Activated T-helper 1 cell treated with Interleukin-2 at 50 U/mL for 16 hours (primary cell): ENCODE measurements at regions not wholly inside any gene's neighbourhood (a gene's known extent, or its start where the extent isn't known, plus 50 kb on each side); places are given as distances from the start of the nearest gene placed in this dataset.

ENCODE experiments used
- DNase-seq: peaks from one replicate; pipeline ENCODE4 v3.0.0-alpha.2; 2020; ENCODE audit warnings: low read depth

DNA sequence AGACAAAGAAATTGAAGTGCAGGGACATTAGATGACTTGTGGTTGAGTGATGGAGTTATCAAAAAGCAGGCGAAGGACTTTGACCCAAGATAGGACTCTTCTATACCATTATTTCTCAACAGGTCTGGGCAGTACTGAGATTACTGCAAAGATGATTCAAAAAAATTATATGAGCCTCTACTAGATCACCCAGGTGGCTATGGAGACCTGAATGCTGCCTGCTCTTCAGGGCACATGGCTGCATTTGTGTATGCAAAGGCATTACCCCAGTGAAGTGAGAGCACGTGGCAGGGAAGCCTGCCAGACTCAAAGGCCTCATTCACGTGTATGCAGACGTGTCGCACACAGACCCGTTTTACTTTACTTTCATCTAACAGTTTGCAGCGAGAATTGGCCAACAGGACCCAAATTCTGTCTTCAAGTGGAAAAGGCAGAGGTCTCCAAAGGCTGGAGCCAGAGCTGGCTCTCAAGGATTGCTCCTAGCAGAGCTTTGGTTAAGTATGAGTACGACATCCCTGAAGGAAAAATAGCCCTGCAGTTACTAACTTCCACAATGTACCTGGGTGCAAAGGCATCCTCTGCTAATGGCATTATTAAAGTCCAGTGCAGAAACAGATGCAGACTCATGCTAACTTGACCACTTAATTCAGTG, 113.8 kb upstream of the ARMC2 start:
- DNase-seq: no peak

DNA sequence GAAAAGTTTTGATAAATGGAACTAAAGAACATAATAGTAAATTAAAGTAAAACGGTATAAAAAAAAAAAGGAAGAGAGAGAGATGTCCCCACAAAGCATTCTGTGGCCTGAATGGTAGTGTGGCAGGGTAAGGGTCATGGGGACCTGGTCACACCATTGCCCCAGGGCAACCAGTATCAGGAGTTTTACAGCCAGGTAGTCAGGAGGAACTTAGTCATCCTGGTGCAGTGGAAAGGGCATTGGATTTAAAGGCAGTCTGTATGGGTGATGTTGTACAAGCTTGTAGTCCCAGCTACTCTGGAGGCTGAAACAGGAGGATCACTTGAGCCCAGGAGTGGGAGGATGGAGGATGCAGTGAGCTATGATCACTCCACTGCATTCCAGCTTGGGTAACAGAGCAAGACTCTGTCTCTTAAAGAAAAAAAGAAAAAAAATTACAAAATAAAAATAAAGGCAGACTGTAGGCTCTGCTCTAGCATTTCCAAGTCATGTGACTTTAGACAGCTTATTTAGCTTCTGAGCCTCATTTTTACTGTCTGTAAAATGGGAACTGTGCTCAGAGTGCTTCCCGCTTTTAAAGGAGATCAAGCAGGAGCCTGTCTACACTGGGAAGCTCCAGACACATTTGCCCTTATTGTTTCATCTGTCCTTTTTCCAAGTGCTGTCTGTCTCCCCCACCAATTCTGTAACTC, 112.8 kb upstream of the ARMC2 start:
- DNase-seq: no peak

DNA sequence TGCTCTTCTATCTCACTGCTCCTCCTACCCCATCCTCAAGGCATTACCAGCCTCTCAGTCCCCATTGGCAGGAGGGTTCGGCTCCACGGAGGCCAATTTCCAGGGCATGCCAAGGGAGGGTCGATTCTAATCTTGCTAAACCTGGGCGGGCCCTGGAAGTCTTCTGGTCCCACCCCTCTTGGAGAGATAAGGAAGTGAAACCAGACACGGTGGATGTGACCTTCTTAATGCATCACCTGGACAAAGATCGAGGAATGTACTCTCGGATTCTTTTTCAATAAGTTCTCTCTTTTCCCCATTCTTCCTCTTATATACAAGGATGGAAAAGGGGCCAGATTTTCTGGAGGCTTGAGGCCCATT, 112.2 kb upstream of the ARMC2 start:
- DNase-seq: no peak

DNA sequence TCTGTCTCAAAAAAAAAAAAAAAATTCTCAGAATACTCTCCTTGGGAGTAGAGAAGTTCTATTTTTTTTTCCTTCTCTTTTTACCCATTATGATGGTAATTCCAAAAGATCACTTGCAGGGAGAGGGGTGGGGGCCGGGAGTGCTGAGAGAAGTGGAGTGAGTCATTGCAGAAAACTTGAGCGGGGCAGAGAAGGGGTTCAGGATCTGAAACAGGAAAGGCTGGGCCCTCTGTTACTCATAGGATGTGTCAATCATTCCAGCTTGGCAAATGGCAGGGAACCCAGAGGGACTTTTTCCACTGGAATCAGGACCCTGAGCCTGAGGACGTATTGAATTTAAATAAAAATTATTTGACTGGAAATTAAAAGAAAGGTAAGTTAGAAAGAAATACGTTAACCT, 111.4 kb upstream of the ARMC2 start:
- no peak for DNase-seq

DNA sequence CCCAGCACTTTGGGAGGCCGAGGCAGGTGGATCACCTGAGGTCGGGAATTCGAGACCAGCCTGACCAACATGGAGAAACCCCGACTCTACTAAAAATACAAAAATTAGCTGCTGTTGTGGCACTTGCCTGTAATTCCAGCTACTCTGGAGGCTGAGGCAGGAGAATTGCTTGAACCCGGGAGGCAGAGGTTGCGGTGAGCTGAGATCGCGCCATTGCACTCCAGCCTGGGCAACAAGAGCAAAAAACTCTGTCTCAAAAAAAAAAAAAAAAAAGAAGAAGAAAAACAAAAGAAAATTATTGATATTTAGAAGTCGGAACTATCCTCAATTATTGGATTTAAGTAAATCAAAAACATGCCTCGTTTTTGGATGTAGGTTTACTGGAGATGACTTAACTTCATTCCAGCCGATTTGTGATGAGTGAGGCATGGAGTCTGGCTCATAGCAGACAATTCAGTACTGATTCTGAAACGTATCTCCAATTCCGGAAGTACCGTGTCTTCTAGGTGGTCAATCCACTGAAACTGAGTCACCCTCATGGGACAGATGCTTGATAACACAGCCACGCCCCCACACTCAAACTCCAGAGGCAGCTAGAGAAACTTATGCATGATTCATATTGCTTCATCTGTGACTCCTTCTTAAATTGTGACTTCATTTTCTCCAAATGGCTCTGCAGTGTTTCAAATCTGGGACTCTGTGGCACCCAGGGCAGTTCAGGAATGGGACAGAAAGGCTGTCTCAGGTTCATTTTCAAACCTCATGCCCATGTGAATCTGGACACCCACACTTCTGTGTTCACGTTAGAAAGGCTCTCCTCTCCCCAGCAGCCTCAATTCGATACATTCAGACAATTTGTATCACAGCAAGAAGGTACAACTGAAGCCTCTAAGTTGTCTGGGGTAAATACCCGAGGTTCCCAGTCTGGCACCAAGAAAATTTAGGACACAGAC, 110.4 kb upstream of the ARMC2 start:
- DNase-seq: no peak

DNA sequence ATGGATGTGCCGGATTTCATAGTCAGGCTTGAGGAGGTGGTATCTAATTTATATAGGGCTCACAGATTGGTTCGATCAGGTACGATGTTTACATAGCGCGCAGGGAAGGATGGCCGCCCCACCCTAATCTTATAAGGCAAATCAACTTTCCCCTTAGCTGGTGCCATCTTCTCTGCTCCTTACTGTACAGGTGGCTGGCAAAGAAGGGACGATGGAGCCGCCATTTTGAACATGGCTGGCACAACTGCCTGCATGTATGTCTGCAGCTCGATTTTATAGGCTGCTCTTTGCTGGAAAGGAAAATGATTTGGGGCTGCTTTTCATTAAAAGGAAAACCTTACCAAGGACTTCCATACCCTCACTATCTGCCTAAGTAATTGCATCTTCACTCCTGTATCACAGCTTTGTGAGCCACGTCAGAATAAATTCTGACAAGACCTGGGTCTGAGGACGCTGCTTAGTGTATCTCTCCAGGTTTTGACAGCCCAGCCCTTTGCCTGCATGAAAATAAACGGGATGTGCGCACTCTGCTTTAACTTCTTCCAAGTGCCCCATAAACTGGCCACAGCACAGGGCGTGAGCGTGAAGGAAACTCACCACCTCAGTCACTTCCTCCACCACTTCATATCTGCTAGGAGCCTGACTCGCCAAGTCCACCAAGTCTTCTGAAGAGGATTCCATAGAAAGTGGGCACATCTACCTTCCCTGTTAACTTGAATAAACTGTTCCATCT, 109.4 kb upstream of the ARMC2 start:
- no peak for DNase-seq

DNA sequence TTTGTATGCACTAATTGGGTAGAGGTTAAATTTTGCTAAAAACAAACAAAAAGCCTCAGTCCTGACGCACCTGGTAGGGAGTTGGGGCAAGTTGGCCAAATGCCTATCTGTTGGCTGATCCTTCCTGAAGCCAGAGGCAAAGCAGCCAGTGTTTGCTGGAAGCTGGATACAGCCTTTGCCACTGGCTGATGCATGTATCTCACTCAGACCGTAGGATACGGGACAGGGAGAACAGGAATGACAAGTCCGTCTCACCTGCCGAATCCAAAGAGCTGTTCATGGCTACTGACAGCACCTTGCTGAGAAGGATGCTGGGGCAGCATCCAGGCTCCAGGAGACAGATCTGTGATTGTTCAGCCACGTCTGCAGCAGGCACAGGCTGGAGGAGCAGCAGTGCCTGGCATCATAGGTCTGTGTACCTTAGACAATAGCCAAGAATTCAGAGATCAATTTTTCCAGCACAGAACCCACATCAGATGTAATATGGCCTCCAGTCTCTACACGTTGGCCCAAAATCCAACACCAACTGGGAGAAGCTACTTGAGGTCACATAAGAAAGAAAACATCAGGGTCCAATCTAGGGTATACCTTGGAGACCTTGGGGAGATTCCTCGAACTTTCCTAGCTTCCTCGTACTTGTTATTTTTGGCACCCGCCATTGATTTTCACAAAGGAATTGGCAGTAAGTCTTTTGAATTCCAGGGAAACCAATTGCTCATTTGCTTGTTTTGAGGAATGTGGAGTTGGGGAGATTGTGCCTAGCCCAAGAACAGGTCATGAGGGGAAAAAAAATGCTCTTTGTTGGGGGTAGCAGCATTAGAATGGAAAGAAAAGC, 108.5 kb upstream of the ARMC2 start:
- no peak for DNase-seq

DNA sequence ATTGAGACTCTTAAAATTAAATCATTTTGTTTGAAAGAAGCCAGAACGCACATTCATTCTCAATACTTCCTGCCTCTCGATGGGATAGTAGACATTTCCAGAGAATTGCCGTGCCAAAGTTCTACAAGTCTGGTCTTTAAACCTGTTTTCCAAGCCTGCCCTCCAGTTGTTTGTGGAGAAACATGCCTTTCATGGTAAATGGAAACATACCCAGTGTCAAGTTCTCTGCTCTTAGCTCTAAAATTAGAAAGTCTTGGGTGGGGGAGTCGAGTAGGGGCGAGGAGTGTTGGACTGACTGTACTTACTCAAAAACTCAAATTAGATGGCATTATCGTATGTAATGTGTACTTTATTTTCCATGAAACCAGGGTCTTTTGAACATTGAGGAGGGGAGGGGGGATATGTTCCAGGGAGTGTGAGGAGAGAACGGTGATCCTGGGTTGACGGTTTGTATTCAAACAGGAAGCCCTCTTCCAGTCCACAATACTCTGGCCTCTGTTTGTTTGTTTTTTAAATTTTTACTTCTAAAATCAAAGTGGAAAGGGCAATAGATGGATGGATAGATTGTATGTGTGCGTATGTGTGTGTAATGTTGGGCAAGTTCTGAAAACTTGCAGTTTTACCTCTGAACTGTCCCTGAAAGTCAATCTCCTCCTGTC, 106.8 kb upstream of the ARMC2 start:
- no peak for DNase-seq

DNA sequence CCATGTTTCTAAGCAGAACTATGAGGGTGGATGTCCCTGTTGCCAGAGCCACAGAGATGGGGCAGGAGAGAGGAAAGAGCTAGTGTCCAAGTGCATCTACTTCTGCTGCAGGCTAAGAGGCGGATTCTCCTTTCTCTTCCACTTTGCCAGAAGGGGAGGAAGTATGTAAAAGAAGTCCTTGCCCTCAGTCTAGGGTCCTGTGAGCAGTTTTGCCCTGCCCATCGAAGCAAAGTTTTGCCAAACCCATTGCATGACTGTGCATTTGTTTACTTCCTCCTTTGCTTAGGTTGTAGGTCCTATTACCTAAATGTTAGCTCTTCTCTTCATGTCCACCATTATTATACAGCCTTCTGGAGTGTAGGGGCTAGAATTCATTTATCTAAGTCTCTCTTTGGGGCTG, 106.2 kb upstream of the ARMC2 start:
- DNase-seq: no peak

DNA sequence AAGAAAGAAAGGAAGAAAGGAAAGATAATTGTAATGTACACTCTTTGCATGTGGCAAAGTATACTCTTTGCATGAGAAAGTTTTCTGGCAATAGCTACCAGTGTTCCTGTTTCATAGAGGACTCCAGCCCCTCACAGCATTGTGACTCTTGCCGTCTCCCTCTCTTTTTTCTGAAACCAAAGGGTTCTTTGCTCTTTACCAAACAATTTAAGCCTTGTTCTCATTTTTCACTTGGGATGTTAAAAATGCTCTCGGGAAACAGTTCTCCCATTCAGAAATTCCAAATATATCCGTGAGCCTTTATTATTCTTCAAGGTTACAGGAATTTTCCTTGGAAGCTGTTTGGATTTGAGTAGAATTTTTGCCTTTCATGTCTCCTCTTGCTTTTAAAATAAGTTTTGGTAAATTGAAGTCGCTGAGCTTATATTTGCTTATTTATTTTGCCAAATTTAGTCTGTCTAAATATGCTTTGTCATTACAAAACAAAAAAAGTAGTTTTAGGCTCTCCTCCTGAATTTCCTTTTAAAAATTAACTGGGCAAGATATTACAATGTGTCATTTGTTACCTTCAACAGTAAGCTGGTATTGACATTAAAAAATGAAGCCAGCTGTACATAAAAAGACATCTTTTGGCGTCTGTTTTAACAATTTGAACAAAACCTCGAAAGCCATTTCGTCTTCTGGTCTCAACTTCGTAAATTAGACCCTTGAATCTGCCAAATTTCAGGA, 103.8 kb upstream of the ARMC2 start:
- no peak for DNase-seq

DNA sequence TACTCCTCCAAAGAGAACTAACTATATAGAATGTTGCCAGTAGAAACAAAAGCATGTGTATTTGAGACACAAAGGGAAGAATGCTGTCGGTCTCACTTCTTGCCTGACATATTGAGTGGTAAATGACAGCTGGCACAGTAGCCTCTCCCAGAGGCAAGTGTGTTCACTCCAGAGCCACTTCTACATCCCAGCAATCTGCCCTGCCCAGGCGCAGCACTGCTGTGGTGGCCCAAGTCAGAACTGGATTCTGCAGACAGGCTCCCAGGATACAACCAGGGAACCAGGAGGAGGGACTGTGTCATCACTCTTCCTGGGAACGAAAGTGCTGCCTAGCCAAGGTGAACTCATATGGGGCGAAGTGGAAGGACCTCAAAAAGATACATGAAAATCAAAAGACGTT, 103.2 kb upstream of the ARMC2 start:
- DNase-seq: no peak

DNA sequence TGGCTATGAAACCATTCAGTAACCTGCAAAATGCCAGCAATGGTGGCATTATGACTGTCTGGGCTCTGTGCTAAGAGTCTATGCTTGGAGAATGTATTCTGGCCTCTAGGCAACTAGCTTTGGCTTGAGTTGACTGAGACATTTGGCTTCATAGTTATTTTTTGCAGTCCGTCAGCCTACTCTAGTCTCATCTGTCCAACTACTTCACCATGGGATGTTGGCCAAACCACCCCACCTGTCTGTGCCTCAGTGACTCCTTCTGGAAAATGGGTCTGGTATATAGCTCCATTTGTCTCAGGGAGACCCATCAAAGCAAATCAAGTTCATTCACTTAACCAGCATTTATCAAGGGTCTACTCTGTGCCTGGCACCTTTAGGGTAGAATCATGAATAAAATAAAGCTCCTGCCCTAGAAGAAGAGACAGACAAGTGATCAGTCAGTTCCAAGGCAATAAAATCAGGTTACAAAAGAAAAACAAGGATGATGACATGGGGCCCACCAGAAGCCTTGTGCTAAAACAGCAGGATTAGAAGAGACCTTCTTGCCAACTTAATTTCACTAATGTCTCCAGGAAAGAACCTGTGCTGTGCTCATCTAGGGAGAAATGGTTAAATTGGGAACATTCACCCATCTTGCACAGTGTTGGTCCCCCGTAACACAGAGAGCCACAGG, 102.4 kb upstream of the ARMC2 start:
- DNase-seq: no peak

DNA sequence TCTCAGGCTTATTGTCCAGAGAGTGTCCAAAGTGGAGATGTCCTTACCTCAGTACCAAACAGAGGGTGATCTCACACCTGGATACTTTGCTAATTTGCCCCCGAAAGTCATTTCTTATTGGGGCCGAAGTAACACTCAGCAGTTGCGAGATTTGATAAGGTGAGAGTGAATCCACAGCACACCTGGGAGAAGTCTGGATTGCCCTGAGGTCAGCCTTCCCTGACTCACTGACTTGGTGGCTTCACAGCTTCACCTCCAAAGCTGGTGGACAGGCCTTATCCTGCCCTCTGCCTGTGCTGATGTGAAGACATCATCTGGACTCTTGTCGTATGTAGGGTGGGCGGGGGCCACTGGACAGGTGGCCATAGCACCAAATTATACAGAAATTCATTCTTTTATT, 101.9 kb upstream of the ARMC2 start:
- no peak for DNase-seq

DNA sequence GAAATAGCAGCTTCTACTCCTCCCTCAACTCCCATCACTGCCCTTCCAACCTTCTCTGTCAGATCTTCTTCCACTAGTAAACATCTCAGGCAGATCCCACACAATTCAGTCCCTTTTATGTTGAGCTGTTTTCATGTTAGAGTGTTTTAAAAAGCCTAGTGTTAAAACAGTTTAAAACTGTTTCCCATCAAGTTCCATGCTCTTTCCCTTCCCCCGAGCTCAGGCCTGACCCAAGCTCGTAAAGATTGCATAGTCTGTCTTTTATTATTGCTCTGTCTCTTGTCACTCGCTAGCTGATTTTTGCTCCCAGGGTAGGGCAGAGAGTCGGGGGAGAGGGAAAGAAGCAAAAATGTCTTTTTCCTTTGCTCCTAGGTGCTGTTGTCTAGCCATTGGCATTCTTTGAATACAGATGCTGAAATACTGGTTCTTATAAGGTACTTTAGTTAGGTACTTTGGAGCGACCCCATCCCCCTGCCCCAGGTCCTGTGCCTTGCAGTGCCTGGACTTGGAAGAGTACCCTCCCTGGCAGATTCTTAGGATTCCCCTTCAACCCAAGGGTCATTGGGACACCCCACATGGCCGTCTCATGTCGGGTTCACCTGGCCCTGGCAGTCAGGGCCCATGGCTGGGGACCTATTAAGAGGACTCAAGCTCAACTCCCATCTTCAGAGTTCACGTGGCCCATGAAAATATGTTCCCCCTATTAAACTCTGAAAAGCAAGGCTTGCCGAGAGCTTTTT, 101.2 kb upstream of the ARMC2 start:
- DNase-seq: no peak

DNA sequence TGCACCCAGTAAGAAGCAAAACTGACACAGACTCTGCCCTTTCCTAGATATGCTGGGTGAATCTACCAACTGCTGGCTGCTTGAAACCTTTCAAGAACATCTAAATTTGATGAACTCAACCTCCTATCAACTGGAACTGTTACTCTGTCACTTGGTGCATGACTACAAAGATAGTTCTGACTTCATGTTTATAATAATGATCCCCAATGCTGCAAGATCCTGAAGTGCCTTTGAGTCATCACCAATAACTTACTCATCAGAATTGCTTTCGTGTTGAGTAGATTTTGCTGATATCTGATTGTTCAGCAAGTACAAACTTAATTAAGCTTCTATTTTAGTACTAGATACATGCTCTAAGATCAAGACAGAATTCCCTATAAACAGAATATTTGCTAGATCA, 100.2 kb upstream of the ARMC2 start:
- DNase-seq: no peak

DNA sequence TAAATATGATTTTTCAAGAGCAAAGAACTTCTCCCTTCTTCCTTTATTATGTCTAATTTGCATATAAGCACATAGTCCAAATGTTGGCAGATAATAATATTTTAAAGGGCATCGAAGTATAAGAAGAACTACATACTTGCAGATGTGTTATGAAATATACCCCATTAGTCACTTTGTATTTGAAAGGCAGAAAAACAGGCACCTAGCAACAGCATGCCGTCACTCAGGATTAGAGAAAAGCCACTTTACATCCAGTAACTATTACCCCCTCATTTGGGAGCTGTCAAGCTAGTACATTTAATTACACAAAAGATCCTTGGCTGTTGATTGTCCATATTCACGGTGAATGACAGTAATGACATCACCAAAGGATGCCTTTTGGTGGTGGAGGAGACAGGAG, 99.3 kb upstream of the ARMC2 start:
- DNase-seq: no peak

DNA sequence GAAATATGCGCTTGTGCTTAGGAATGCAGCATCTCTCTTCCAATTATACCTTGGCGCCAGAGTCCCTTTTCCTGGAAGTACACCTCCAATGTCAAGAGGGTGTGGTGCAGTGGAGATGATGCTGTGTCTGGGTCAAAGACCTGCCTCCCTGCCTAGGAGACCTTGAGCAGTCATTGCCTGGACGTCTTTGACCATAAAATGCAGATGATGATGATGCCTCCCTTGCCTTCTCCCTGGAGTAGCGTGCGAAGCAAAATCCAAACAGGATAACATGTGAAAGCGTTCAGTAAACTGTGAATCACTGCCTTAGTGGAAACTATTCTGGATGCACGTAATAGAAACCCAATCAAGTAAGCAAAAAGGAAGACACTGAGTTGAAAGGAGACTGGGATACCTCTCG, 97.4 kb upstream of the ARMC2 start:
- DNase-seq: no peak

DNA sequence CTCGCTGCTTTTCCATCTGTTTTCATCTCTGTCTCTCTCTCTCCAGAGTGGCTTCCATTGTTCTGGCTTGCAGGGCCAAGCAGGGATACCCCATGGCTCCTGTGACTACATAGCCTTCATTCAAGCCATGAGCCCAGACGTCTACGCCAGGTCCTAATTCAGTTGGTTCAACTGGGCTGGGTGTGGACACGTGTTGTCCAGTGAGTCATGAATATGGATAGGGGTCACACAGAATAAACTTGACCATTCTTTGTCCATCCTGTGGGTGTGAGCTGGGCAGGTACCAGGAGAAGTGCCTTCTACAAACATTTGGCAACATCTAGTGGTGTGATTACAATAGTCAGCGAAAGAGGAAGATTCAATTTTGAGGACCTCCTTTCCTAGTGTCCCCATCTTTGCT, 96.9 kb upstream of the ARMC2 start:
- DNase-seq: no peak
